SH-SY5Y (cell line): ENCODE measurements at regions not wholly inside any gene's neighbourhood (a gene's known extent, or its start where the extent isn't known, plus 50 kb on each side); places are given as distances from the start of the nearest gene placed in this dataset.

Experiments
- GATA2 ChIP-seq: IDR thresholded peaks from 2 replicates; pipeline ENCODE4 v1.6.1; 2011; ENCODE audit warnings: mild to moderate bottlenecking, low read depth, low read length
- GATA3 ChIP-seq: IDR thresholded peaks from 2 replicates; pipeline ENCODE4 v1.6.1; 2011; ENCODE audit warnings: low read depth, mild to moderate bottlenecking, low read length, moderate library complexity

- TF ChIP-seq GATA3 (no peak), GATA2 (no peak)
Observed at GRCh38 chr6:141364232-141364631, 768.5 kb upstream of the GJE1 start.

GRCh38 chr6:141361559-141361958 lies 771.2 kb upstream of the GJE1 start:
- TF ChIP-seq GATA3 (no peak), GATA2 (no peak)

- no peak for TF ChIP-seq GATA3
- TF ChIP-seq GATA2 = no peak
Observed at GRCh38 chr6:141359953-141360352, 772.8 kb upstream of the GJE1 start.

- no peak for TF ChIP-seq GATA3
- TF ChIP-seq GATA2 = no peak
Observed at GRCh38 chr6:141354191-141354955, 778.4 kb upstream of the GJE1 start.

GRCh38 chr6:141351721-141352120 lies 781.0 kb upstream of the GJE1 start:
- TF ChIP-seq GATA2 = no peak
- TF ChIP-seq GATA3 = no peak

GRCh38 chr6:141349710-141350109 lies 783.0 kb upstream of the GJE1 start:
- no peak for TF ChIP-seq GATA2
- TF ChIP-seq GATA3 = no peak

GRCh38 chr6:141347906-141348492 lies 784.7 kb upstream of the GJE1 start:
- TF ChIP-seq GATA3 (no peak), GATA2 (no peak)

- TF ChIP-seq GATA2 = no peak
- TF ChIP-seq GATA3 = no peak
Observed at GRCh38 chr6:141347086-141347485, 785.6 kb upstream of the GJE1 start.

- TF ChIP-seq GATA2 = no peak
- TF ChIP-seq GATA3 = no peak
Observed at GRCh38 chr6:141346535-141346934, 786.2 kb upstream of the GJE1 start.

GRCh38 chr6:141337191-141337590 lies 795.5 kb upstream of the GJE1 start:
- TF ChIP-seq GATA2 = no peak
- TF ChIP-seq GATA3 = no peak

- TF ChIP-seq GATA3 (no peak), GATA2 (no peak)
Observed at GRCh38 chr6:141335477-141336273, 797.0 kb upstream of the GJE1 start.

GRCh38 chr6:141326925-141327324 lies 805.8 kb upstream of the GJE1 start:
- TF ChIP-seq GATA2 (no peak), GATA3 (no peak)

GRCh38 chr6:141326426-141326825 lies 806.3 kb upstream of the GJE1 start:
- TF ChIP-seq GATA2 (no peak), GATA3 (no peak)

GRCh38 chr6:141321493-141322347 lies 811.0 kb upstream of the GJE1 start:
- no peak for TF ChIP-seq GATA2
- no peak for TF ChIP-seq GATA3

- no peak for TF ChIP-seq GATA3
Observed at GRCh38 chr6:141316236-141316635, 816.5 kb upstream of the GJE1 start.
